PC-3 (cell line): ENCODE measurements at regions not wholly inside any gene's neighbourhood (a gene's known extent, or its start where the extent isn't known, plus 50 kb on each side); places are given as distances from the start of the nearest gene placed in this dataset.

Experiments used
- ATAC-seq: fragments of 200-7000 bp; cut with Tn5 transposase; 2 replicates; pipeline ENCODE4 v1.9.1; 2020; ENCODE audit warnings: mild to moderate bottlenecking, moderate library complexity
- BruUV-seq: library from RNA; stranded (reverse); fragments of 400-500 nt; replicated peaks from 2 replicates; lab custom pipeline; 2021; lab: Mats Ljungman, UMichigan
- CTCF ChIA-PET: fragments of 300-600 bp; sonication (Branson Sonifier 250); formaldehyde crosslinking; loops from one replicate; lab custom pipeline; 2022; ENCODE audit warnings: antibody characterized with exemption; lab: Charles Lee
- POLR2A ChIA-PET: fragments of 300-600 bp; sonication (Branson Sonifier 250); formaldehyde crosslinking; loops from one replicate; lab custom pipeline; 2022; ENCODE audit warnings: antibody characterized with exemption; ENCODE audit not compliant: unreplicated experiment; lab: Charles Lee
- DNase-seq: peaks from one replicate; pipeline ENCODE4 v3.0.0-alpha.2; 2015
- H2AFZ ChIP-seq: fragments of 300-600 bp; sonication (generic); 2 replicates; pipeline ENCODE4 v1.6.0; 2016; ENCODE audit warnings: antibody characterized with exemption, low read length
- H3F3A ChIP-seq: fragments of 300-600 bp; sonication (generic); one replicate; pipeline ENCODE4 v1.6.0; 2017; ENCODE audit warnings: antibody characterized with exemption, low read length, control low read depth, mild to moderate bottlenecking; ENCODE audit not compliant: unreplicated experiment
- H3K27ac ChIP-seq: fragments of 300-600 bp; sonication (generic); 2 replicates; pipeline ENCODE4 v1.5.1; 2016; ENCODE audit warnings: mild to moderate bottlenecking, low read length
- H3K27me3 ChIP-seq: fragments of 300-600 bp; sonication (generic); 2 replicates; pipeline ENCODE4 v1.6.1; 2016; ENCODE audit warnings: low read length, mixed read lengths
- H3K36me3 ChIP-seq: fragments of 300-600 bp; sonication (generic); 2 replicates; pipeline ENCODE4 v1.6.1; 2016; ENCODE audit warnings: low read depth, mixed run types, low read length, mixed read lengths
- H3K4me1 ChIP-seq: fragments of 300-600 bp; sonication (generic); 2 replicates; pipeline ENCODE4 v1.5.1; 2016; ENCODE audit warnings: low read length; ENCODE audit not compliant: insufficient read depth
- H3K4me2 ChIP-seq: fragments of 300-600 bp; sonication (generic); 2 replicates; pipeline ENCODE4 v1.6.0; 2016; ENCODE audit warnings: low read length
- H3K4me3 ChIP-seq: fragments of 300-600 bp; sonication (generic); 2 replicates; pipeline ENCODE4 v1.5.1; 2016; ENCODE audit warnings: mild to moderate bottlenecking, low read length, mixed read lengths
- H3K79me2 ChIP-seq: fragments of 300-600 bp; sonication (generic); 2 replicates; pipeline ENCODE4 v1.6.1; 2017; ENCODE audit warnings: low read length, mixed read lengths
- H3K9ac ChIP-seq: fragments of 300-600 bp; sonication (generic); 2 replicates; pipeline ENCODE4 v1.6.0; 2016; ENCODE audit warnings: mild to moderate bottlenecking, low read length
- H3K9me2 ChIP-seq: fragments of 300-600 bp; sonication (generic); replicated peaks from 2 replicates; pipeline ENCODE4 v1.6.1; 2016; ENCODE audit warnings: mixed run types, low read length, mixed read lengths
- H3K9me3 ChIP-seq: fragments of 300-600 bp; sonication (generic); 2 replicates; pipeline ENCODE4 v1.6.1; 2016; ENCODE audit warnings: low read length, mixed read lengths
- H4K20me1 ChIP-seq: fragments of 300-600 bp; sonication (generic); 2 replicates; pipeline ENCODE4 v1.6.1; 2016; ENCODE audit warnings: low read length, mixed read lengths
- EZH2 ChIP-seq: fragments of 300-600 bp; sonication (generic); IDR thresholded peaks from one replicate; pipeline ENCODE4 v1.6.1; 2017; ENCODE audit warnings: antibody characterized with exemption, mild to moderate bottlenecking, low read length; ENCODE audit not compliant: unreplicated experiment
- EZH2phosphoT487 ChIP-seq: fragments of 300-600 bp; sonication (generic); IDR thresholded peaks from 2 replicates; pipeline ENCODE4 v1.6.1; 2018; ENCODE audit warnings: mild to moderate bottlenecking, antibody characterized with exemption, low read length, borderline replicate concordance
- intact Hi-C: fragments of 100-400 bp; cut with micrococcal nuclease; formaldehyde crosslinking; loops from 2 replicates; pipeline ENCODE4 v1.9.0; 2023
- TF ChIP-seq, protein P1 (sequence below): fragments of 300-600 bp; sonication (generic); conservative IDR thresholded peaks from 2 replicates; pipeline ENCODE4 v1.5.1; 2017; ENCODE audit warnings: antibody characterized with exemption, low read depth, mild to moderate bottlenecking, low read length

DNA sequence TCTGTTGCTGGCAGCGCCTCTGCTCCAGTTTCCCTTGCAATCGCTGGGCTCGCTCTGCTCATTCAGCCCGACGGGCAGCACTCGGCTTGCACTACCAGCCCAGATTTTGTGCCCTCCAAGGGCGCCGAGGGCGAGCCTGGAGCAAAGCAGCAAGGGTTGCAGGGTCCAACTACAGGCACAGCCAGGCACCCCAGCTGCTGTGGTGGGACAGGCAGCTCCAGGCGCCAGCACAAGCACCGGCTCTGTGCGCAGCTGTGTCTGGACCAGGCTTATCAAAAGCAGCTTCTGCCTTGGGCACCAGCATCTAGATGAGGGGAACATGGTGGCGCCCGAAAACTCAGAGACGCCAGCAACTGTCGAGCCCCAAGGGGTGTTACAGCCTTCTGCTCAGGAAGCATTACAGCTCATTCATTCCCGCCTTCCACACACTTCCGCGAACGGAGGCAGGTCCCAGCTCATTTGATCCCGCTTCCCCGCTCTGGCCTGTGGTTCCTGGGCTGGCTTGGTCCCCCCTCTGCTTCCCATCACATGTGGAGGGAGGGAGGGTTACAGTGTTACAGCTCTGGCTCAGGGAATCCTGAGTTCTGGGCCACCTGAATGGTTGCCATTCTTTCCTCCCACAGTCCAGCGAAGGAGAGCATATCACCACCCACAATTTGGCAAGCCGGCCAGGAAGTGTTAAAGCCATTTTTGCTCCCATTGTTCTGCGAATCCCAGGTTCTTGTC, 409.9 kb upstream of the ALCAM start:
- no peaks in the 10 kb centered on the region for H3K79me2 ChIP-seq
- no peak overlapping the region for H3K4me2 ChIP-seq
- no peak overlapping the region for H3K27ac ChIP-seq
- H3K9me2 ChIP-seq = no peaks in the 10 kb centered on the region
- no peaks in the 10 kb centered on the region for H3K9me3 ChIP-seq
- H2AFZ ChIP-seq = no peak overlapping the region
- no peaks in the 10 kb centered on the region for H3K36me3 ChIP-seq
- BruUV-seq = no TSS peak
- TF ChIP-seq EZH2 = no peak
- no peak for TF ChIP-seq EZH2phosphoT487
- TF ChIP-seq, protein P1, sequence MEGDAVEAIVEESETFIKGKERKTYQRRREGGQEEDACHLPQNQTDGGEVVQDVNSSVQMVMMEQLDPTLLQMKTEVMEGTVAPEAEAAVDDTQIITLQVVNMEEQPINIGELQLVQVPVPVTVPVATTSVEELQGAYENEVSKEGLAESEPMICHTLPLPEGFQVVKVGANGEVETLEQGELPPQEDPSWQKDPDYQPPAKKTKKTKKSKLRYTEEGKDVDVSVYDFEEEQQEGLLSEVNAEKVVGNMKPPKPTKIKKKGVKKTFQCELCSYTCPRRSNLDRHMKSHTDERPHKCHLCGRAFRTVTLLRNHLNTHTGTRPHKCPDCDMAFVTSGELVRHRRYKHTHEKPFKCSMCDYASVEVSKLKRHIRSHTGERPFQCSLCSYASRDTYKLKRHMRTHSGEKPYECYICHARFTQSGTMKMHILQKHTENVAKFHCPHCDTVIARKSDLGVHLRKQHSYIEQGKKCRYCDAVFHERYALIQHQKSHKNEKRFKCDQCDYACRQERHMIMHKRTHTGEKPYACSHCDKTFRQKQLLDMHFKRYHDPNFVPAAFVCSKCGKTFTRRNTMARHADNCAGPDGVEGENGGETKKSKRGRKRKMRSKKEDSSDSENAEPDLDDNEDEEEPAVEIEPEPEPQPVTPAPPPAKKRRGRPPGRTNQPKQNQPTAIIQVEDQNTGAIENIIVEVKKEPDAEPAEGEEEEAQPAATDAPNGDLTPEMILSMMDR = no peak
- no peak overlapping the region for H3K4me3 ChIP-seq
- H3K9ac ChIP-seq = no peak overlapping the region
- CTCF ChIA-PET = no interaction called here
- DNase-seq (no peak), ATAC-seq (no peak)
- H3K4me1 ChIP-seq = peaks cover 19% of the 10 kb centered on the region
- POLR2A ChIA-PET = interaction anchor here (0.6 kb wide), 1 partner anchor 324 kb away, joined by 3 read pairs; no protein-coding TSS in a partner anchor
- no peaks in the 10 kb centered on the region for H3F3A ChIP-seq
- intact Hi-C loops = loop anchor here (10.0 kb wide), 2 partner anchors 228 to 332 kb away; no protein-coding TSS in a partner anchor
- H3K27me3 ChIP-seq = no peaks in the 10 kb centered on the region
- H4K20me1 ChIP-seq = no peaks in the 10 kb centered on the region

DNA sequence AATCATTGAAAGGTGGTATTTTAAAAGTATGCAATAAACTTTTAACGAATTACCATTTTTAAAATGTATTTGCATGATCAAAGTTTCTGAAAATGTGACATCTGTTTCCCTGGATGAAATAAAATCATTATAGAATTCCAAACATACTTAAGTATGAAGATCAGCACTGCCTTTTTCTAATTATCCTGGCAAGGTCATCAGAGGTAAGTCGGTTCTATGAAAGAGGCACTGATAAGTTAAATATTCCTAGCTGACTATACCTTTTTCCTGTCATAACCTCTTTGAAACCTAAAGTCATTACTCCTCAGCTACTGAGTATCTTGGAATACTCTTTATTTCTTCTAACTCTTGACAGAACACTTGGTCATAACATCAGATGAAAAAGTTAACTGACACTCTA, 406.1 kb upstream of the ALCAM start:
- no peak overlapping the region for H2AFZ ChIP-seq
- POLR2A ChIA-PET = no interaction called here

More for the DNA sequence above, 406.1 kb upstream of the ALCAM start:
- Histone ChIP-seq H3F3A (no peaks in the 10 kb centered on the region), H3K27ac (no peak overlapping the region), H3K9me3 (no peaks in the 10 kb centered on the region), H3K9me2 (no peaks in the 10 kb centered on the region), H3K4me1 (no peaks in the 10 kb centered on the region), H3K27me3 (no peaks in the 10 kb centered on the region), H3K79me2 (no peaks in the 10 kb centered on the region), H3K4me2 (no peak overlapping the region), H3K36me3 (no peaks in the 10 kb centered on the region), H3K9ac (no peak overlapping the region), H3K4me3 (no peak overlapping the region), H4K20me1 (no peaks in the 10 kb centered on the region)
- intact Hi-C loops = no loop called here
- TF ChIP-seq EZH2 (no peak), EZH2phosphoT487 (no peak)
- TF ChIP-seq, protein P1 = no peak
- CTCF ChIA-PET = no interaction called here
- DNase-seq (no peak), ATAC-seq (no peak)
- no TSS peak for BruUV-seq
